ENCODE measurements at regions not wholly inside any gene's neighbourhood (a gene's known extent, or its start where the extent isn't known, plus 50 kb on each side); places are given as distances from the start of the nearest gene placed in this dataset.

DNA sequence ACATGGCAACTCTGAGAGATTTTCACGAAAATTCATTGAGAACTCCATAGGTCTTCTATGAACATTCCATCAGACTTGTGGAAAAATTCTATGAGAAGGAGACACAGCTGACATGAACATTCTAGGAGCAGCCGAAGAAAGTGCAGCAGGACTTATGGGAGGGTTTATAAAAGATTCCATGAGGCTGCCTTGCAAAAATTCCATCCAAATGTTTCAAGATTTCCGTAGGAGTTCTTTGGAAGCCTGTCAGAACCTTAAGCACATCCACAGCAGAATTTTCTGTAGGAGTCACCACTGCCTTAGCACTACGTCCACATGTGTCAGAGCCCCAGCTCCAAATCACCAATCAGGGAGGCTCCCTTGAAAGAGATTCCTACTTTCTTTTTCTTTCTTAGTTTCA, 67.0 kb upstream of the MSX1 start:
- TF ChIP-seq, protein P1, sequence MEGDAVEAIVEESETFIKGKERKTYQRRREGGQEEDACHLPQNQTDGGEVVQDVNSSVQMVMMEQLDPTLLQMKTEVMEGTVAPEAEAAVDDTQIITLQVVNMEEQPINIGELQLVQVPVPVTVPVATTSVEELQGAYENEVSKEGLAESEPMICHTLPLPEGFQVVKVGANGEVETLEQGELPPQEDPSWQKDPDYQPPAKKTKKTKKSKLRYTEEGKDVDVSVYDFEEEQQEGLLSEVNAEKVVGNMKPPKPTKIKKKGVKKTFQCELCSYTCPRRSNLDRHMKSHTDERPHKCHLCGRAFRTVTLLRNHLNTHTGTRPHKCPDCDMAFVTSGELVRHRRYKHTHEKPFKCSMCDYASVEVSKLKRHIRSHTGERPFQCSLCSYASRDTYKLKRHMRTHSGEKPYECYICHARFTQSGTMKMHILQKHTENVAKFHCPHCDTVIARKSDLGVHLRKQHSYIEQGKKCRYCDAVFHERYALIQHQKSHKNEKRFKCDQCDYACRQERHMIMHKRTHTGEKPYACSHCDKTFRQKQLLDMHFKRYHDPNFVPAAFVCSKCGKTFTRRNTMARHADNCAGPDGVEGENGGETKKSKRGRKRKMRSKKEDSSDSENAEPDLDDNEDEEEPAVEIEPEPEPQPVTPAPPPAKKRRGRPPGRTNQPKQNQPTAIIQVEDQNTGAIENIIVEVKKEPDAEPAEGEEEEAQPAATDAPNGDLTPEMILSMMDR (IDR thresholded peaks at IDR 0.05 in 8 of 11, conservative IDR thresholded peaks at IDR 0.05 in 3 of 11), result no peak
- TF ChIP-seq POLR2A (IDR thresholded peaks at IDR 0.05), result no peak
- no peak for TF ChIP-seq POLR2AphosphoS5 (IDR thresholded peaks at IDR 0.05)

Data from spleen (tissue), 7 donors.